Endothelial cell of umbilical vein (primary cell): ENCODE measurements at regions not wholly inside any gene's neighbourhood (a gene's known extent, or its start where the extent isn't known, plus 50 kb on each side); places are given as distances from the start of the nearest gene placed in this dataset.

Experiments used
- CTCF ChIP-seq, 2 donors: IDR thresholded peaks; 1 replicate in 1 of 2; 2 replicates in 1 of 2; pipeline ENCODE4 v1.5.1; 2011; ENCODE audit warnings: low read length in 2 of 2, mild to moderate bottlenecking in 2 of 2, moderate library complexity in 2 of 2, control low read depth in 1 of 2, inconsistent platforms in 1 of 2, low read depth in 1 of 2; ENCODE audit not compliant: insufficient read depth in 1 of 2; ENCODE audit errors: extremely low read depth in 1 of 2
- EZH2 ChIP-seq: IDR thresholded peaks from 2 replicates; pipeline ENCODE4 v1.6.1; 2012; ENCODE audit warnings: borderline replicate concordance, low read depth, mild to moderate bottlenecking, moderate library complexity, low read length, inconsistent platforms; ENCODE audit not compliant: severe bottlenecking
- FOS ChIP-seq: IDR thresholded peaks from 2 replicates; pipeline ENCODE4 v1.6.1; 2011; ENCODE audit warnings: mild to moderate bottlenecking, low read length, moderate library complexity, borderline replicate concordance; ENCODE audit not compliant: insufficient read depth
- GATA2 ChIP-seq: IDR thresholded peaks from 2 replicates; pipeline ENCODE4 v1.7.0; 2011; ENCODE audit warnings: low read depth, mild to moderate bottlenecking, moderate library complexity, mixed read lengths, low read length; ENCODE audit not compliant: insufficient read length, insufficient read depth
- JUN ChIP-seq: IDR thresholded peaks from 2 replicates; pipeline ENCODE4 v1.6.1; 2011; ENCODE audit warnings: borderline replicate concordance, low read depth; ENCODE audit not compliant: insufficient read length, insufficient read depth
- MAX ChIP-seq: IDR thresholded peaks from 2 replicates; pipeline ENCODE4 v1.6.1; 2011; ENCODE audit not compliant: insufficient read depth, insufficient read length
- POLR2A ChIP-seq: IDR thresholded peaks from 2 replicates; pipeline ENCODE4 v1.6.1; 2012; ENCODE audit warnings: low read depth, mild to moderate bottlenecking, control low read depth, low read length
- POLR2AphosphoS5 ChIP-seq: IDR thresholded peaks from 2 replicates; pipeline ENCODE4 v1.6.1; 2012; ENCODE audit warnings: low read depth, mild to moderate bottlenecking, control low read depth, low read length, moderate library complexity; ENCODE audit not compliant: insufficient read depth

- TF ChIP-seq CTCF (IDR thresholded peaks at IDR 0.05; ENCODE audit: extremely low read depth in 1 of 2, insufficient read depth in 1 of 2, low read depth in 1 of 2, low read length in 2 of 2) (no peak), EZH2 (no peak), POLR2A (no peak), MAX (no peak), POLR2AphosphoS5 (no peak), JUN (no peak), GATA2 (no peak), FOS (no peak)
Measured at GRCh38 chr12:25824734-25825133, 133.7 kb upstream of the RASSF8 start.
